ENCODE measurements at regions not wholly inside any gene's neighbourhood (a gene's known extent, or its start where the extent isn't known, plus 50 kb on each side); places are given as distances from the start of the nearest gene placed in this dataset.

- DNase-seq (ENCODE audit: extremely low read depth in 1 of 4, low spot score in 3 of 4) (no peak), FAIRE-seq (no peak), ATAC-seq (no peak)
- Histone ChIP-seq H3K79me2 (ENCODE audit: control insufficient read depth, insufficient read depth, low read length) (no peaks in the 10 kb centered on the region), H3K4me2 (ENCODE audit: insufficient read depth, low read length) (no peak overlapping the region), H3K9me3 (replicated peaks; ENCODE audit: control insufficient read depth, insufficient read depth, low read depth, low read length) (no peaks in the 10 kb centered on the region), H3K4me1 (replicated peaks in 1 of 2; ENCODE audit: control insufficient read depth in 2 of 2, insufficient read depth in 2 of 2, low read length in 2 of 2) (no peaks in the 10 kb centered on the region), H2AFZ (ENCODE audit: low read depth, low read length) (no peak overlapping the region), H3K9ac (ENCODE audit: insufficient read depth in 1 of 2, low read depth in 2 of 2, low read length in 2 of 2) (no peak overlapping the region), H3K27ac (ENCODE audit: extremely low read depth, low read depth, low read length) (no peak overlapping the region), H4K20me1 (replicated peaks; ENCODE audit: control insufficient read depth, insufficient read depth, low read length) (no peaks in the 10 kb centered on the region), H3K9me1 (ENCODE audit: control insufficient read depth, insufficient read depth, low read length) (no peaks in the 10 kb centered on the region), H3K4me3 (no peak overlapping the region), H3K36me3 (ENCODE audit: control insufficient read depth, insufficient read depth, low read length) (no peaks in the 10 kb centered on the region), H3K27me3 (ENCODE audit: control insufficient read depth in 2 of 2, insufficient read depth in 2 of 2, low read length in 2 of 2) (peaks cover 0 to 12% of the 10 kb centered on the region in 2 experiments; a peak in 2 of 5 replicates)
- no TSS peak for BruUV-seq (replicated peaks)
- ChIA-PET POLR2A (no interaction called here), CTCF (ENCODE audit: low intra/inter-chr PET ratio) (no interaction called here)
- 3% methylated on average over 9 of the region's 9 CpGs for WGBS (ENCODE audit: insufficient coverage, low coverage, missing lambda C conversion rate)
- in situ Hi-C loops (cut with MboI) (no loop called here), intact Hi-C loops (cut with micrococcal nuclease) (no loop called here)
- TF ChIP-seq ZC3H4 (CRISPR knock-in tag; IDR thresholded peaks at IDR 0.05; ENCODE audit: borderline replicate concordance): no peak
- no peak for TF ChIP-seq ESRRB (CRISPR knock-in tag; IDR thresholded peaks at IDR 0.05; ENCODE audit: borderline replicate concordance)
- TF ChIP-seq MTF1 (CRISPR knock-in tag; IDR thresholded peaks at IDR 0.05; ENCODE audit: borderline replicate concordance): no peak
- TF ChIP-seq HDAC6 (IDR thresholded peaks at IDR 0.05; ENCODE audit: low read depth, low read length): no peak
- TF ChIP-seq ZBTB34 (CRISPR knock-in tag; IDR thresholded peaks at IDR 0.05): no peak
- TF ChIP-seq ZNF253 (CRISPR knock-in tag; conservative IDR thresholded peaks at IDR 0.05): no peak
- no peak for TF ChIP-seq POLR2H (tag; IDR thresholded peaks at IDR 0.05; ENCODE audit: low read depth)
- TF ChIP-seq TFAP4 (CRISPR knock-in tag; IDR thresholded peaks at IDR 0.05; ENCODE audit: borderline replicate concordance): no peak
Measured at GRCh38 chr2:2586931-2587330, 255.9 kb upstream of the MYT1L start.

Data from K562 (cell line).